ENCODE measurements at regions not wholly inside any gene's neighbourhood (a gene's known extent, or its start where the extent isn't known, plus 50 kb on each side); places are given as distances from the start of the nearest gene placed in this dataset.

- TF ChIP-seq ATF7 (IDR thresholded peaks at IDR 0.05), result no peak
- no peak for TF ChIP-seq ATF7 (CRISPR knock-in tag; IDR thresholded peaks at IDR 0.05)
- TF ChIP-seq, protein P1, sequence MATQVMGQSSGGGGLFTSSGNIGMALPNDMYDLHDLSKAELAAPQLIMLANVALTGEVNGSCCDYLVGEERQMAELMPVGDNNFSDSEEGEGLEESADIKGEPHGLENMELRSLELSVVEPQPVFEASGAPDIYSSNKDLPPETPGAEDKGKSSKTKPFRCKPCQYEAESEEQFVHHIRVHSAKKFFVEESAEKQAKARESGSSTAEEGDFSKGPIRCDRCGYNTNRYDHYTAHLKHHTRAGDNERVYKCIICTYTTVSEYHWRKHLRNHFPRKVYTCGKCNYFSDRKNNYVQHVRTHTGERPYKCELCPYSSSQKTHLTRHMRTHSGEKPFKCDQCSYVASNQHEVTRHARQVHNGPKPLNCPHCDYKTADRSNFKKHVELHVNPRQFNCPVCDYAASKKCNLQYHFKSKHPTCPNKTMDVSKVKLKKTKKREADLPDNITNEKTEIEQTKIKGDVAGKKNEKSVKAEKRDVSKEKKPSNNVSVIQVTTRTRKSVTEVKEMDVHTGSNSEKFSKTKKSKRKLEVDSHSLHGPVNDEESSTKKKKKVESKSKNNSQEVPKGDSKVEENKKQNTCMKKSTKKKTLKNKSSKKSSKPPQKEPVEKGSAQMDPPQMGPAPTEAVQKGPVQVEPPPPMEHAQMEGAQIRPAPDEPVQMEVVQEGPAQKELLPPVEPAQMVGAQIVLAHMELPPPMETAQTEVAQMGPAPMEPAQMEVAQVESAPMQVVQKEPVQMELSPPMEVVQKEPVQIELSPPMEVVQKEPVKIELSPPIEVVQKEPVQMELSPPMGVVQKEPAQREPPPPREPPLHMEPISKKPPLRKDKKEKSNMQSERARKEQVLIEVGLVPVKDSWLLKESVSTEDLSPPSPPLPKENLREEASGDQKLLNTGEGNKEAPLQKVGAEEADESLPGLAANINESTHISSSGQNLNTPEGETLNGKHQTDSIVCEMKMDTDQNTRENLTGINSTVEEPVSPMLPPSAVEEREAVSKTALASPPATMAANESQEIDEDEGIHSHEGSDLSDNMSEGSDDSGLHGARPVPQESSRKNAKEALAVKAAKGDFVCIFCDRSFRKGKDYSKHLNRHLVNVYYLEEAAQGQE (IDR thresholded peaks at IDR 0.05; ENCODE audit: borderline replicate concordance in 1 of 2, low read depth in 1 of 2, low read length in 2 of 2), result no peak
- no peak for TF ChIP-seq PBX3 (CRISPR knock-in tag; IDR thresholded peaks at IDR 0.05; ENCODE audit: borderline replicate concordance)
- TF ChIP-seq ARHGAP35 (CRISPR knock-in tag; IDR thresholded peaks at IDR 0.05; ENCODE audit: borderline replicate concordance), result no peak
- no peak for TF ChIP-seq ZHX2 (IDR thresholded peaks at IDR 0.05; ENCODE audit: low read depth)
- TF ChIP-seq ZHX2 (CRISPR knock-in tag; IDR thresholded peaks at IDR 0.05; ENCODE audit: borderline replicate concordance), result no peak
Observed at GRCh38 chr1:56287721-56288120, 291.6 kb downstream of the PLPP3 start.
